Caki2 (cell line): ENCODE measurements at regions not wholly inside any gene's neighbourhood (a gene's known extent, or its start where the extent isn't known, plus 50 kb on each side); places are given as distances from the start of the nearest gene placed in this dataset.
"Not testable (repeated sequence)": the region's sequence is repeated elsewhere in the genome, so short reads cannot be mapped to it uniquely, and the experiment has no call there.

Experiments used
- DNase-seq: peaks from one replicate; pipeline ENCODE4 v3.0.0-alpha.2; 2015; ENCODE audit warnings: low read depth
- in situ Hi-C: cut with HindIII; loops from 2 replicates; pipeline ENCODE4 v1.10.0; 2016; ENCODE audit warnings: low sequenced_read_pairs, low pct_unique_long_range_greater_than_20kb, mixed read lengths

DNA sequence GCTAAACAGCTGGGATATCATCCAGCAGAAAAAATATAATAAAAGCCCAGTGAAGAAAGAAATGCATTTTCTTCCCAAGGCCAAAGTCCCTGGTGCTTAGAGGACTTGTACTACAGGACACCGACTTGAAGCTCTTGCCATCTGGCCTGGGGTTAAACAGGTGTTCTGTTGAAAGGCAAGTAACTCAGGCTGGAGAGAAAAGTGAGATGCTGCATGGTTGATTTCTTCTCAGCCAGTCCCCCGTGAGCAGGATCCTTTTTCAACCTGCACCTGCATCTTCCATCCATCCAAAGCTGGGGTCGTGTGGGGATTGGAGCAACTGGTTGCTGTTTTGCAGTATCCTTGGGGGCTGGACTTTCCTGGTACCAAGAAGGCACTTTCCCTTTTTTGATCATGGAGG lies 146.1 kb upstream of the RPS23 start:
- no peak for DNase-seq
- in situ Hi-C loops, result no loop called here

DNA sequence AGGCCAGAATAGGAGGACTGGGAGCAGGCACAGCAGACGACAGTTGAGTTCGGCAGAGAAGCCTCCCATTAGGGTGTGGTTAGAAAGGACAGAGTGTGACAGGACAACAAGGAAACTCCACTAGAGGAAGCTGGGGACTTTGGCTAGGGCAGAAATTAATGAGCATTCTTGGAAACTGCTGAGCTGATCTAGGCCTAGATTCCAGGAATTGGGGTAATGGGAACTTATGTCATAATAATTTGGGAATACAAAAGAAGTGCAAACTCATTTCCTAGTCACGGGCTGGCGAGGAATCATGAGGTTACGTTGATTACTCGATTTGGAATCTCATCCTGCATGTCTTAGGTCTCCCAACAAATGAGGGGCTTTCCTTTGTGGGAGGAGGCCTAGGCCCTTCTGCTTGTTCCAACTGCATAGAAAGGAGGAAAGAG lies 144.6 kb upstream of the RPS23 start:
- peak; percentile 39 for DNase-seq
- in situ Hi-C loops, result no loop called here

DNA sequence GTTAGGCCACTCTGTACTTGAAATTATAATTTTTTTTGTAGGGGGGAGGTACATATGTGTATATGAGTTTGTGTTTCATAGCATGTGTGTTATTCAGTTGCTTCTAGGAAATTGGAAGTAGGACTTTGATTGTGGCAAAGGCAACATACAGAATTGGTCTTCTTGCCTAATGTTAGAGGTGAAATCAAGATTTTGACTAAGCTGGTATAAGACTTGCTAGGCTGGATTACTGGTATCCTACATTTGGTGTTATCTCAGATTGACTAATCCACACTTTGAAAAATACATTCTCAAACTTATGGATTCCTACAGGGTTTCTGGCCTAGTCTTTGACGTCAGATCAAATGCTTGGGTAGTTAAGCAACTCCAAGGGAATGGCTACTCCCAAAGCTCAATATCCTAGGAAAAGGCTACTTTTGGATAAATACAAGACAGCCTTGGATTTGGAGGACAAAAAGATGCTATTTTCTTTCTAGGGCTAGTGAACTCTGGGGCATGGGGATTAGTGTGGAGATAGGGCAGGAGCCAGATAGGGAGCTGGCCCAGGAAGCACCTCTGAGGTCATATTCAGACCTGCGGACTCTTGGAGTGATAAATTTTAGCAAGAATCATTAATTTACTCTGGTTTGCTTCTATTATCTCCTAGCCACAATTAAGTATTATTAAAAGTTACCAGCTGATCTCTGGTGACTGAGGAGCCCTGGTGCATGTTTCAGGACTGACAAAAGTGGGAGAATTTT lies 144.0 kb upstream of the RPS23 start:
- DNase-seq, result no peak
- in situ Hi-C loops, result no loop called here

DNA sequence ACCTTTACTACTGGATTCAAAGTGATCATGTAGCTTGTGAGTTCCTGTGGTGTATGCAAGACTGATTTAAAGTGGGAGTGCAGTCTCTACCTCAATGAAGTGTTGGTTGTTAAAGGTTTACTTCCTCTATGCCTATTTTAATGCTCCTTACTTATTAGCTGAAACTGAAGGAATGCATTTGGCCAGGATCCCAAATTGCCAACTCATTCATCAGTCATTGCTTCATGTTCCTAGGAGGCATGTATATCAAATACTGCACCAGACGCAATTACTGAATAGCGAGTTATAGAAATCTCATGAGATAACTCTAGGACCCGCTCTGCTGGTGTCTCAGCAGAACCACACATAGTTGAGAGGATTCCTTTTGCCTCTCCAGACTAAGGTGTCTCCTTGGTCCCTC lies 143.0 kb upstream of the RPS23 start:
- in situ Hi-C loops, result no loop called here
- peak; percentile 69 for DNase-seq

DNA sequence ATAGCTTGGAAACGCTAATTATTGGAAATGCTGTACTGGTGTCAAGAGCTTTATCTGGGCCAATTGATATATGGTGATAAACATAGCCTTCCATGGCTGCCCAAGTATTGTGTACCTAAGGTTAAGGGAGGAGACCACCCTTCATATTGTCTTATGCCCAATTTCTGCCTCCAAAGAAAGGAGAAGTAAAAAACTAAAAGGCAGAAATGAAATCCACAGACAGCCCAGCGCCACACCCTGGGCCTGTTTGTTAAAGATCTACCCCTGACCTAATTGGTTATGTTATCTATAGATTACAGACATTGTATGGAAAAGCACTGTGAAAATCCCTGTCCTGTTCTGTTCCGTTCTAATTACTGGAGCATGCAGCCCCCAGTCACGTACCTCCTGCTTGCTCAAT lies 142.4 kb upstream of the RPS23 start:
- DNase-seq, in situ Hi-C loops: not testable (repeated sequence)

DNA sequence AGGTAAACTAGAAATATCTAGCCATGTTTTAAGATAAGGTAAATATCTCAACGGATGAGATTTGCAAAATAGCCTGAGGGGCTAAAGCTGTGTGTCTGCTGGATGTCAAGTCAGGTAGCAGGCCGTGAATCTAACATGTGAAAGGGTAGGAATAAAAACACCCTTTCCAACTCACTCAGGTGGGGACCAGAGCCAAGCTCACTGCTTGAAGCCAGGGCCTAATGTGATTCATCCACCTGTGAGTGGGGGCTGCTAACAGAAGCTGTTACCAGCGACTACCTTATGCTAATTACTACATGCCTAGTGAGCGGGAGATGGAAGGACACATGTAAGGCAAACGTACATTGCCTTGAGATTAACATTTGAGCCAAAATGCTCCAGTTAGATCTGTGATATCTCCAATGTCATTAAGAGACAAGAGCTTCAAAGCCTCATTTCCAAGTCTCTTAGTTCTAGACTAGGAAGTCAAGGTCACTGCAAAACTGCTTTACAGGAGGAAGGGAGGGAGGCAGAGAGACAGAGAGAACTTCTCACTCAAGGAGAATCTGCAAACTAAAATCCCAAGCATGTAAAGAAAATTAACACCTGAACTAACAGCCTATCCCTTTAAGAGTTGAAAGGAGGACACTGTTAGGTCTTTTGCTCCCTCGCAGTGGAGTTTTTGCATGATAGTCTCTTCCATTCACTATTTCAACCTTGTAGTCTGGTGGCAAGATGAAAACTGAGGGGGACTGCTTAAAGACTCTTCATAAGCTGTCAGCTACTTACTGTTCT lies 141.6 kb upstream of the RPS23 start:
- in situ Hi-C loops, result no loop called here
- no peak for DNase-seq

DNA sequence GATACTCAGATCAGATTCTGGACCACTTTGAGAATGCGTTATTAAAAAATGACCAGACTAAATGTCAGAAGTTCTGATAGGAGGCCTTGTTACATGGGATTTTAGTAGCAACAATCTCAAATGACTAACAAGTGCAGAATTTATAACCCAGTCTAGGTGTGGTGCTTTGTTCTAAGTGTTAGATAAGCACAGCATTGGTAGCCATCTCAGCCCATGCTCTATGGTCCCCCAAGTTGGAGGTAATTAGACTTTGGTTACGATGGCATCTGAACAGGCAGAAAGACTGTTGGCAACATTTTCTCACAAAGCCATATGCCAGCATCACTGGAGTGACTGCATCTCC lies 140.4 kb upstream of the RPS23 start:
- no peak for DNase-seq
- in situ Hi-C loops, result no loop called here

DNA sequence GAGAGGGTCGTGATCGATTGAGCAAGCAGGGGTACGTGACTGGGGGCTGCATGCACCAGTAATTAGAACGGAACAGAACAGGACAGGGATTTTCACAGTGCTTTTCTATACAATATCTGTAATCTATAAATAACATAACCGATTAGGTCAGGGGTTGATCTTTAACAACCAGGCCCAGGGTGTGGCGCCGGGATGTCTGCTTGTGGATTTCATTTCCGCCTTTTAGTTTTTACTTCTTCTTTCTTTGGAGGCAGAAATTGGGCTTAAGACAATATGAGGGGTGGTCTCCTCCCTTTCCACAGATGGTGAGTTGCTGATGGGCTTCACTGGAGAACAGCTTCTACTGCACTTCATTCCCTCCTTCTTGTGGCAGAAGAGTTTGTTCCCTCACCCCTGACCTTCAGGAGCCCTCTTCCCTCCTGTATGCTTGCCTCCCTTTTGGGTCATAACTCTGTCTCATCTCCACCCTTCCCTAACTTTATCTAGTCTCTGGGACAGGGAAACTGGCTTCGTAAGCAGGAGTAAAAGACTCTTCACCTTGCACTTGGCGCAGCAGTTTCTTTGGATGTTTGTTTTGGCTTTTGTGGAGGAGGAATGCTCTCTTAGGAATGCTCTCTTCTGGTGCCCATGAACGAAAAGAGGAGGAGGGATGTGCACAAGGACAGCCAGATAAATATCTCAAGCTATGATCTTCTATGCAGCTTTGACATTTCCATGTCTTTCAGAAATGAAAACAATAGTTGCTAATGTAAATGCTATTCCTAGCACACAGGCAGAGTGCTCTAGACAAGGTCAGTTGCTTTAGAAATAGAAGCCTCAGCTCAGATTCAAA lies 139.8 kb upstream of the RPS23 start:
- in situ Hi-C loops, result no loop called here

DNA sequence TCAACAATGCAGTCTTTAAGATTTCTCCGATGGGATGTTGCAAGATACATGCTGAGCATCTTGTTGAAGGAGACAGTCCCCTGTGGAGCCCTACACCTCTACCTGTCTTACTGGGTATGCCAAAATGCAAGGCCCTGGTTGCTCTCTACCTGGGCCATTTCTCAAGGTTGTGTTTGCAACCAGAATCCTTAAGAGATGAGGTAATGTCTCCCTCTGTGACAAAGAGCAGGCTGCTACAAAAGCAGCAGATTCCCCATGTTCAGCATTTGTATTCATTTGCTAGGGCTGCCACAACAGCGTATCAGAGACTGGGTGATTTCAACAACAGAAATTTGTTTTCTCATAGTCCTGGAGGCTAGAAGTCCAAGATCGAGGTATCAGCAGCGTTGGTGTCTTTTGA lies 138.4 kb upstream of the RPS23 start:
- DNase-seq, result no peak
- in situ Hi-C loops, result no loop called here

More for the DNA sequence above, 139.8 kb upstream of the RPS23 start:
- peak; percentile 37 for DNase-seq

DNA sequence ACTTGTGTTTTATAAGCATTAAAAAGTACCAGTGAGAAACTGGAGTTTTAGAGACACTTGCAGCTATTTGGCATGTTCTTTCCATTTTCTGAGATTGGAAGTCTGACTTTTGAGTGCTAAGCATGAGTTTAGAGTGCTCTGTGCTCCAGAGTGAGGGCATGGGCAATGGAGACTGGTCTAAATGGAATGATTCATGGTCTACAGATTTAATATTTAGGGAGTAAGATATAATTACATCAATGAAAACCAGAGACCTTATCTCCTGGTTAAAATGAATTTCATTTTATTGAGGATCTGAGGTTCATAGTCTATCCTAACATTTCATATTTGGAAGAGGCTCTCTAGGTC lies 135.9 kb upstream of the RPS23 start:
- in situ Hi-C loops, result no loop called here
- DNase-seq, result no peak

DNA sequence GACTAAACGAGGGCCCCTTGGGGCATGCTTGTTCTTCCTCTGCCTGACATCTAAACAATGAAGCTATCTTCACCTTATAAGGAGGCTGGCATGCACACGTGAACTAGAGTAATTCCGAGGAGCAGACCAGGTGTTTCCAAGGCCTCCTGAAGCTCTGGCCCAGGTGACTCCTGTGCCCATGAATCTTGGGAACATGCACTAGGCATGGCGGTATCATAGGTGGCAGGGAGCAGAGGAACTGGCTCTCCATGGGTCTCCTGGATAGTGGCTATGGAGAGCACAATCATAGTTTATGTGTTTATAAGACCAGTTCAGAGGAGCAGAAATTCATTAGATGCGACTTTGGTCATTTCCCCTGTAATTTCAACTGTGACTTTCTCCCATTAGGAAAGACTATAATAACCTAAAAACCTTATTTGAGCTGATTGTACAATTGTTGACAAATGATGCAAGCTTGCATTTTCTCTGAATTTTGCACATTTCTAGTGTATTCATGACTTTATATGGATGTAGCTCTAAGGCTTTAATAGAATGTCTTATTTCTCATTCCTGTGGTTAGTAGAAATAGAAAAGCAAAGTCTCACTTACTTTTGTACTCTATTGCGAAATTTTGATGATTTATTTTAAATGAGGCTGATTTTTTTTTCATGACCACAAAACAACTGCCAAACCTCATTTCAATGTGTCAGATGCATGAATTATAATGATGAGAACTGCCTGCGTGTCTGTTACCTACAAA lies 135.3 kb upstream of the RPS23 start:
- peak; percentile 27 for DNase-seq
- in situ Hi-C loops, result no loop called here

DNA sequence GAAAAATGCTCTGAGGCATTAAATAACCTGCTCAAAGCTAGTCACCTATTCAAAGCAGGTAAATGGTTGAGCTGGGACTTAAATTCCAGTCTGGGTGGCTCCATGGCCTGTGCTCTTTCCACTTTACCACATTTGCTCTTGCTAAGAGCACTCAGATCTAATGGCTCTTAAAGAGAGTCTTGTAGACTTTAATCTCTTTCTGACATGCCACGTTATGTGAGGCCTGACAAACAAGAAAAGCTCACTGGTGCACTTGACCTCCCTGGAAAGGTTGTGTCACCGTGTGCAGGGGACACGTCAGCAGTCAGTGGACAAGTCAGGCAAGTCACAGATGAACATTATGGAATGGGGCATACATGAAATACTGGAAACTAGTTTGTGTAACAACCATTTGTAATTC lies 129.9 kb upstream of the RPS23 start:
- in situ Hi-C loops, result no loop called here
- DNase-seq, result no peak

DNA sequence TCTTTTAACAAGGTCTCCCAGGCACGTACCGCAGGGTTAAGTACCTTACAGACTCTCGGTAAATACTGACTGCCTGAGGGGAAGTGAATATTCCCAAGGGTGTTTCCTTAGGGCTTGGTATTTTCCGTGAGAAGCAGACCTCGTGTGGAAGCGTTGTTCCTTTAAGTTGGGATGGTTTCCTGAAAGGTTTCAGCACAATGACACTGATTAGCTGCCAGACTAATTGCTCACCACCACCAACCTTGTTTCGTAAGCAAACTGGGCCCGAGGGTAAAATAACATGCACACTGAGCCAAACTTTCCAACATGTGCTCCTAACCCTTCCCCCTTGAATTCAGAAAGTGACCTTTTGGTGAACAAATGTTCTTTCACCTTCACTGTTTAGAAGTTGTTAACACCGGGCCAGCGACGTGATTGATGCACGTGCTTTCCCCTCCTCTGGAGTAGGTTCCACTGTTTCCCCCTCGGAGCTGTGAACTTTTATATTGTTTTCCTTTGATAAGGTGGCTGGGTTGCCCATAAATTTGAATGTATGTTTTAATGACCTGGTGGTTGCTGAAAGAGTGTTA lies 128.1 kb upstream of the RPS23 start:
- no peak for DNase-seq
- in situ Hi-C loops, result no loop called here

DNA sequence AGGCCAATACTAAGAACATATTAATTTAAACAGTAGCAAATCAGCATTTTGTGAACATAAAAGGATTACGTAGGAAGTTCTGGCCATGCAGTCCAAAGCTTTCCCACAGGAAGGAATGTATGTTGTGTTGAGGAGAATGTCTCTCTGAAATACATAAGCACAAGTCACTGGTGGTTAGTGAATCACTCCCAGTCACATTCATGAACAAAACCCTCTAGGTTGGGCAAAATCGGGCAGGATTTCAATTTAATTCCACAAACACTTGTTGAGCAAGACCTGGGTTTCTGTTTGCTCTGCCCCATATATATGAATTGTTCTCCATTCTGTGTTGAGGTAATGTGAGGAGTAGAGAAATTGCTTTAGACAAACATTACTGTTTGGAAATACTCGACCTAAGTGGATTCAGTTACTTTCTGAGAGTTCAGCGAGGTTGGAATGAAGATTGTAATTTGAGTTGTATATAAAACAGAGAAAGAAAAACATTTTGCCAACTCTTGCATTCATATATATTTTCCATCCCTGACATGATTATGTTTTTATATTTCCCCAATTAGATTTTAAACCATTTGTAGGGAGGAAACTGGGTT lies 127.6 kb upstream of the RPS23 start:
- DNase-seq, result no peak

DNA sequence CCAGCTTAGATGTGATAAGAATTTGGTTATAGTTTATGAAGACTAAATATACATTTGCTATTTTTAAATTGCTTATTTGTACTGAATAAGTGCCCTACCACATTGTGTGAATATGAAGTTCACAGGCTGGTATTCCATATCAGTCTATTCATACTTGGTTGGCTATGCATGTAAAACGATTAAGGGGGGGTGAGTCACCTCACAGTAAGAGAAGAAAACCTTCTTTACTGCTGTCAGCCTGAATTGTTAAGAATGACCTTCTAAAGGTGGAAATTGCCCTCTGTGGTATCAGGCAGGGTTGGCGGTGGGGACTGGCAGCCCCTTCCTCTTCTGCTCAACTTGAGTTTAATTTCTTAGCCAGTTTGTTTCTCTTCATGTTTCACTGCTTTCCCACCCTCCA lies 127.0 kb upstream of the RPS23 start:
- DNase-seq, result peak; percentile 41
- in situ Hi-C loops, result no loop called here

More for the DNA sequence above, 127.6 kb upstream of the RPS23 start:
- in situ Hi-C loops, result no loop called here

DNA sequence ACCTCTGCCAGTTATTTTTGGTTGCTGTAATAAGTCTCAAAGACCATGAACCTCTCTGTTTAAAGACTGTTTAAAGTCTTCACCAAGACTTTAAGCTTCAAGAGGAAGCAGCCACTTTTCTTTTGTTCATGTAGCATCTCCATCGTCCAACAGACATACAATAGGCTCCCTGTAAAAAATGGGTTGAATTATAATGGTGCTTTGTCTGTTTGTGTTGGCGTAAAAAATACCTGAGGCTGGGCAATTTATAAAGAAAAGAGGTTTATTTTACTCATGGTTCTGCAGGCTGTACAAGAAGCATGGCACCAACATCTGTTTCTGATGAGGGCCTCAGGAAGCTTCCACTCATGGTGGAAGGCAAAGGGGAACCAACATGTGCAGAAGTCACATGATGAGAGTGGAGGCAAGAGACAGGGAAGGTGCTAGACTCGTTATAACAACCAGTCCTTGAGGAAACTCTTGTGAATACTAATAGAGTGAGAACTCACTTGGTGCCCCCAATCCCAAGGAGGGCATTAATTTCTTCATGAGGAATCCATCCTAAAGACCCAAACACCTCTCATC lies 126.3 kb upstream of the RPS23 start:
- in situ Hi-C loops, result no loop called here
- no peak for DNase-seq

DNA sequence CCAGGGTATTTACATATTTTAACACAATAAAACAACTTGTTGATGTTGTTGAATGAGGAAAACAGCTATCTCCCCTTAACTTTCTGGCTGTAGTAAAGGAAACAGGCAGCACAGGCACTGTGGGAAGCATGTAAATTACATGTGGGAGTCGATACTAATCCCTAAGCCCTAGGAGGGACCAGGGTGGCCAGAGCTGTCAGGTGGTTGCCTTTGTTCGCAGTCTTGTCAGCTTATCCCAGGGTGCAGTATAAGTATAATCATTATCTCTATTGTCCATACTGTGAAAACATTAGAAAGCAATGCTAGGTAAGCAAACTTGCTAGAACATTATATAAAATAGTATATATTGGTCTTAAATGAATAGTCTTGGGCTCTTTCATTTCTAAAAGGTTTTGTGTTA lies 125.6 kb upstream of the RPS23 start:
- in situ Hi-C loops, result no loop called here
- no peak for DNase-seq

DNA sequence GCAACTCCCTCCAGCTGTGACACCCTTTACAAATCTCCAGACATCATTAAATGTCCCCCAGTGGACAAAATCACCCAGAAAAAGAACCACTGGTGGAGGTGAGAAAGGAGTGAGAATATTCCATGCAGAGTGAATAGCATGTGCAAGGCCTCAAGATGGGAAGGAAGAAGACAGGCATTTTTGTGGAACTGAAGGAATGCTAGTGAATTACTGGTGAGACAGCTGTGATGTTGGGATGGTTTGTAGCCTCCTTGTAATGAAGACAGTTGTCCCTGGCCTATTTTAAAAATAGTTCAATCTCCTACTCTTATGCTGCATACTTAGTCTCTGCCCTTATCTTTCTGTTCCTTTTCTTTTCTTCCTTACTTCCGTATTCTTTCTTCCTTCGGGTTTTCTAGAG lies 124.9 kb upstream of the RPS23 start:
- in situ Hi-C loops, result no loop called here
- DNase-seq, result no peak
